ENCODE measurements at regions not wholly inside any gene's neighbourhood (a gene's known extent, or its start where the extent isn't known, plus 50 kb on each side); places are given as distances from the start of the nearest gene placed in this dataset.
A peak's percentile ranks its signal among the peaks of the same experiment; 100 is the strongest.

DNA sequence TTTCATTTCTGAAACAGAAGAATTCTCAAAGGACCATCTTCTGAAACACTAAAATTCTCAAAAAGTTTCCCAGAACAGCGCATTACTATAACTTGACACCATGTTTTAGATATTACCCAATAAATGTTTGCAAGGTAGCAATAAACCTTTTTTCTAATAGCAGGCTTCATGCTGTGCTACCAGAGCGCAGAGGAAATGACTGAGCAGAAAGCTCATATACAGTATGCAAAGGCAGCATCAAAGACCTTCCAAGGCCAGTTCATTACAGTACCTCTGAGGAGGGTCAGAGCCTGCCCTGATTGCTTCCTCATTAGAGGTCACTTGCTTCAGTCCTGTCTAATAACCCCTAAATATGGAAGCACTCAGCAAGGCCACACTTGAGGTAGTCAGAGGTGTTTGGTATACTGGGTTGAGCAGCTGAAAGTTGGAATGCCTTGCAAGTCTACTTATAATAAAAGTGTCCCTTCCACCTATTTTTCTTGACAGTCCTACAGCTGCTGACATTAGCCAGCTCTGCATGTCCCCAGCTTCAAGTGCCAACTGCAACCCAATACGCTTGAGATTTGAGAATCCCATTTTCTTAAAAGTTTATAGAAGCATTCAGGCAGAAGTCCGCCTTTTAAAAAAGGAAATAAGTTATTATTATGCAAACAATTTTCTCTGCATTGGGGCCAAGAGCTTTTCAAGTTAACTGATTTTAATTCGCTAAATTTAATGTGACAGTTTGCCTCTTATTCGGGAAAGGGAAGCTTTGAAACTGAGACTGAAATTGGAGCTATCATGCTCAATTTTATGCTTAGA lies 207.2 kb downstream of the ZC3H11B start:
- Histone ChIP-seq H3K27me3 (ENCODE audit: control insufficient read depth, insufficient read depth, low read length) (no peaks in the 10 kb centered on the region), H3K4me3 (ENCODE audit: low read depth, low read length) (no peak overlapping the region), H3K36me3 (ENCODE audit: control insufficient read depth, insufficient read depth, low read length) (no peaks in the 10 kb centered on the region)
- no peak for DNase-seq (ENCODE audit: low read depth)
- FAIRE-seq, result no peak
- TF ChIP-seq, protein P1, sequence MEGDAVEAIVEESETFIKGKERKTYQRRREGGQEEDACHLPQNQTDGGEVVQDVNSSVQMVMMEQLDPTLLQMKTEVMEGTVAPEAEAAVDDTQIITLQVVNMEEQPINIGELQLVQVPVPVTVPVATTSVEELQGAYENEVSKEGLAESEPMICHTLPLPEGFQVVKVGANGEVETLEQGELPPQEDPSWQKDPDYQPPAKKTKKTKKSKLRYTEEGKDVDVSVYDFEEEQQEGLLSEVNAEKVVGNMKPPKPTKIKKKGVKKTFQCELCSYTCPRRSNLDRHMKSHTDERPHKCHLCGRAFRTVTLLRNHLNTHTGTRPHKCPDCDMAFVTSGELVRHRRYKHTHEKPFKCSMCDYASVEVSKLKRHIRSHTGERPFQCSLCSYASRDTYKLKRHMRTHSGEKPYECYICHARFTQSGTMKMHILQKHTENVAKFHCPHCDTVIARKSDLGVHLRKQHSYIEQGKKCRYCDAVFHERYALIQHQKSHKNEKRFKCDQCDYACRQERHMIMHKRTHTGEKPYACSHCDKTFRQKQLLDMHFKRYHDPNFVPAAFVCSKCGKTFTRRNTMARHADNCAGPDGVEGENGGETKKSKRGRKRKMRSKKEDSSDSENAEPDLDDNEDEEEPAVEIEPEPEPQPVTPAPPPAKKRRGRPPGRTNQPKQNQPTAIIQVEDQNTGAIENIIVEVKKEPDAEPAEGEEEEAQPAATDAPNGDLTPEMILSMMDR (IDR thresholded peaks at IDR 0.05; ENCODE audit: insufficient read depth, low read length, severe bottlenecking), result no peak

DNA sequence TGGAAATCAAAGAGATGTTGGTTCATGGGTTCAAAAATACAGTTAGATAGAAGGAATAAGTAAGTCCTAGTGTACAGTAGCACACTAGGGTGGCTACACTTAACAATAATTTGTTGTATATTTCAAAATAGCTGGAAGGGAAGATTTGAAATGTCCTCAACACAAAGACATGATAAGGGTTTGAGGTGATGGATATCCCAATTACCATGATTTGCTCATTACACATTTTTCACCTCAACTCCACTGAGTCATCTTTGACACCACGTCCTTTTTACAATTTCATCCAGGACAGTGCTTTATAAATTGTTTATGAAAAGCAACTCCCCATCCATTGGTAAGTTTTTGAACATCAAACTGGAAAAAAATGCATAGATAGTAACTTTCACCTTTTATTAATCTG lies 208.3 kb downstream of the ZC3H11B start:
- TF ChIP-seq, protein P1 (IDR thresholded peaks at IDR 0.05; ENCODE audit: insufficient read depth, low read length, severe bottlenecking), result no peak
- Histone ChIP-seq H3K36me3 (ENCODE audit: control insufficient read depth, insufficient read depth, low read length) (no peaks in the 10 kb centered on the region), H3K4me3 (ENCODE audit: low read depth, low read length) (no peak overlapping the region), H3K27me3 (ENCODE audit: control insufficient read depth, insufficient read depth, low read length) (no peaks in the 10 kb centered on the region)
- DNase-seq (ENCODE audit: low read depth), result peak; percentile 12
- FAIRE-seq, result no peak

DNA sequence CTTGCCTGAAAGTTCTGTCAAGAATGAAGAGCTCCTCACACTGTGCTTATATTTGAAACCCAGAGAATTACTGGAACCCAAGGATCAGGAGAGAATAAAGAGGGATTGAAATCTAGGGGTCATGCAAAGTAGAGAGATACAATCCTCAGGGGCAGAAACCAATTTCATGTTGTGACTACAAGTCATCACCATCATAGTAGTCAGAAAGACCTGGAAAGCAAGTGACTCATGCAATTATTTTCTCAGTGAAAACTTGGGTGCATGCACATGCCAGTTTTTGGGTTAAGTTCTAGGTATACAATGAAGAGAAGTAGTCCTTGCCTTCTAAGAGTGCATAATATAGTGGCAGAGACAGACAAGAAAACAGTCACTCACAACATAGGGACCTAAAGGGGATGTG lies 210.0 kb downstream of the ZC3H11B start:
- DNase-seq (ENCODE audit: low read depth) (peak; percentile 10), FAIRE-seq (no peak)
- H3K4me3 ChIP-seq (ENCODE audit: low read depth, low read length), result no peak overlapping the region
- no peaks in the 10 kb centered on the region for H3K36me3 ChIP-seq (ENCODE audit: control insufficient read depth, insufficient read depth, low read length)
- TF ChIP-seq, protein P1 (IDR thresholded peaks at IDR 0.05; ENCODE audit: insufficient read depth, low read length, severe bottlenecking), result no peak
- H3K27me3 ChIP-seq (ENCODE audit: control insufficient read depth, insufficient read depth, low read length), result no peaks in the 10 kb centered on the region

DNA sequence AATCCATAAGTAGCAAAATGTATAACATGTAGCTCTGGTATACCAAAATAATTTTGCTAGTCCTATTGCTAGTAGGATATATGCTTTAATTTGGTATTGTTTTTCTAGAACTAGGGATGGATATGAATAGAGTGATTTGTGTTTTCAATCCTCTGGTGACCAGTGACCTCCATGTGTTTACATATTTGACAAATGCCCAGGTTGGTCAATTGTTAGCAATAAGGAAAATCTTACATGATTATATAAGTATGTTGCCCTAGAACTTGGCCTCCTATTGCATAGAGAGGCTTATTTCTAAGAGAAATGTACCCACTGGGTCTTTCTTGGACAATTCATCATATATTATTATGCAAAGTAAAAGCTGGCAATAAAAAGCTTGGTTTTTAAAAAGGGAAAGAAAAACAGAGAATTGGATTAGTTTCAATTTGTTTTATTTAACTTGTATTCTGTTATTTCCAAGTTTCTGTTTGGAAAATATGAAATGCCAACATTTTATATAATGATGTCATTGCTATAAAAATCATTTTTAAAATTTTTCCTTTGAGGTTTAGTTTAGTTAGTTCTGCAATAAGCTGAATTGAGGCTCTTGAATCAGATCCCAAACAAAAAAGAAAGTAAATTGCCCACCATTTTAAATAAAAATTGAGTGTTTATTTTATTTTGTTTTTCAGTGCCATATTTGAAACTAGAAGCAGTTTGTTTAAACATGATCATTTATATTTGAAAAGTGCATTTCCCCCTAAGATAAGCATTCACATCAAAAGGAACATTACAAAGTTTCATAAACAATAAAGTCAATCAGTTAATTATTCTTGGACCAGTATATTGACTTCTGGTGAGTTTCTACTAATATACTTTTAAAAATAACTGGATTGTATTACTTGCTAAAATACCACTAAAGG lies 210.9 kb downstream of the ZC3H11B start:
- Histone ChIP-seq H3K36me3 (ENCODE audit: control insufficient read depth, insufficient read depth, low read length) (no peaks in the 10 kb centered on the region), H3K27me3 (ENCODE audit: control insufficient read depth, insufficient read depth, low read length) (no peaks in the 10 kb centered on the region), H3K4me3 (ENCODE audit: low read depth, low read length) (no peak overlapping the region)
- TF ChIP-seq, protein P1 (IDR thresholded peaks at IDR 0.05; ENCODE audit: insufficient read depth, low read length, severe bottlenecking), result no peak
- DNase-seq (ENCODE audit: low read depth) (no peak), FAIRE-seq (no peak)

DNA sequence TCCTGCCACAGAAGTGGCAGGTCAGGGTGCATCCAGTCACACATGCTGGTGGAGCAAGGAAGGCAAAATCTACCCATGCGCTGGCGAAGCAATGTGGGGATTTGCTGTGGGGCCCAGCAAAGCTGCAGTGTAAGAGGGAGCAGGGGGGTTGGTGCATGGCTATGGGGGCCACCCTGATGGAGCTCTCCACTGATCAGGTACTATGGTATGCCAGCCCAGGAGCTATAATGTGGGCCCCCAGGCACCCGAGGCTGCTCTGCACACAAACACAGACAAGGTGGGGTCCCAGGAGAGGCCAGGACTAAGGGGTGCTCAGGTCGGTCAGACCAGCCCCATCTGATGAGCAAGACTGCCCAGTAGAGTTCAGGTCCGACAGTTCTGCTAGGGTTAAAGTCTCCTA lies 213.5 kb downstream of the ZC3H11B start:
- Histone ChIP-seq H3K36me3 (ENCODE audit: control insufficient read depth, insufficient read depth, low read length) (no peaks in the 10 kb centered on the region), H3K27me3 (ENCODE audit: control insufficient read depth, insufficient read depth, low read length) (no peaks in the 10 kb centered on the region), H3K4me3 (ENCODE audit: low read depth, low read length) (no peak overlapping the region)
- DNase-seq (ENCODE audit: low read depth), result no peak
- TF ChIP-seq, protein P1 (IDR thresholded peaks at IDR 0.05; ENCODE audit: insufficient read depth, low read length, severe bottlenecking), result no peak
- no peak for FAIRE-seq
